Thoracic aorta (tissue), 2 donors: ENCODE measurements at regions not wholly inside any gene's neighbourhood (a gene's known extent, or its start where the extent isn't known, plus 50 kb on each side); places are given as distances from the start of the nearest gene placed in this dataset.
"Not testable (repeated sequence)": the region's sequence is repeated elsewhere in the genome, so short reads cannot be mapped to it uniquely, and the experiment has no call there.

ENCODE experiments used
- ATAC-seq: fragments of 150-250 bp; one replicate; pipeline ENCODE4 v1.8.0; 2017; ENCODE audit warnings: low read depth; ENCODE audit not compliant: insufficient number of reproducible peaks, low FRiP score
- DNase-seq: peaks from one replicate; pipeline ENCODE4 v3.0.0-alpha.2; 2020; ENCODE audit warnings: low spot score
- H3K27ac ChIP-seq, 2 donors: fragments of 200-600 bp; sonication (generic); 1 replicate in 1 of 2; 2 replicates in 1 of 2; pipeline ENCODE4 v1.5.1; 2016; ENCODE audit warnings: mild to moderate bottlenecking in 2 of 2, moderate library complexity in 2 of 2
- H3K27me3 ChIP-seq: fragments of 200-600 bp; sonication (generic); replicated peaks from 2 replicates; pipeline ENCODE4 v1.6.0; 2016; ENCODE audit warnings: mild to moderate bottlenecking; ENCODE audit not compliant: insufficient read depth
- H3K36me3 ChIP-seq: fragments of 200-600 bp; sonication (generic); one replicate; pipeline ENCODE4 v1.5.1; 2016
- H3K4me1 ChIP-seq, 2 donors: fragments of 200-600 bp; sonication (generic); 1 replicate in 1 of 2; 2 replicates in 1 of 2; pipeline versions ENCODE4 v1.5.1 to v1.6.0; 2016; ENCODE audit warnings: low read depth in 2 of 2, mild to moderate bottlenecking in 1 of 2; ENCODE audit not compliant: control insufficient read depth in 1 of 2
- H3K4me3 ChIP-seq: fragments of 200-600 bp; sonication (generic); 2 replicates; pipeline ENCODE4 v1.5.1; 2016; ENCODE audit warnings: mild to moderate bottlenecking
- H3K9me3 ChIP-seq: fragments of 200-600 bp; sonication (generic); 2 replicates; pipeline ENCODE4 v1.5.1; 2016
- CTCF ChIP-seq: fragments of 200-600 bp; sonication (generic); IDR thresholded peaks from one replicate; pipeline ENCODE4 v1.5.1; 2019; ENCODE audit warnings: antibody characterized with exemption

- H3K9me3 ChIP-seq: no peaks in the 10 kb centered on the region
- H3K36me3 ChIP-seq: no peaks in the 10 kb centered on the region
- no peaks in the 10 kb centered on the region for H3K27me3 ChIP-seq
- no peak overlapping the region for H3K4me3 ChIP-seq
- H3K4me1 ChIP-seq: no peaks in the 10 kb centered on the region
- no peak for ATAC-seq
- DNase-seq: no peak
- no peak overlapping the region for H3K27ac ChIP-seq
- TF ChIP-seq CTCF: no peak
Measured at GRCh38 chr2:240191001-240191400, 50.5 kb upstream of the OTOS start.

DNA sequence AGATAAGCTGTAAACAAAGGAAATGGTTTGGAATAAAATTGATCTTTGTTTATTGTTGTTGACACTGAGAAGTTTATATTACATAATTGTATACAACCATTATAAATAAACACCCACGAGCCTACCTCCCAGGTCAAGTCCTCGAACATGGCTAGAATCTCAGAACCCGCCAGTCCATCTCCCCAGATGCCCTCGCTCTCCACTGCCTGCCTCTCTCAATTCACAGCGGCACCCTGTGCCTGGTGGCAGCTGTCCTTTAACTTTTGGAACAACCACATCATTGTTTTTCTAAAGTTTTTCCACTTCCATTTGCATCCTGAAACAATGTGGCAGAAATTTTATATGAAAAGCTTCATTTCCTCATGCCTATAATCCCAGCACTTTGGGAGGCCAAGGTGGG, 52.2 kb upstream of the OTOS start:
- DNase-seq (no peak), ATAC-seq (no peak)
- TF ChIP-seq CTCF: no peak
- no peaks in the 10 kb centered on the region for H3K36me3 ChIP-seq
- H3K9me3 ChIP-seq: no peaks in the 10 kb centered on the region
- no peak overlapping the region for H3K27ac ChIP-seq
- no peaks in the 10 kb centered on the region for H3K4me1 ChIP-seq
- H3K27me3 ChIP-seq: no peaks in the 10 kb centered on the region
- H3K4me3 ChIP-seq: no peak overlapping the region

- DNase-seq, H3K9me3 ChIP-seq, H3K4me3 ChIP-seq, H3K4me1 ChIP-seq, H3K27ac ChIP-seq, ATAC-seq, H3K36me3 ChIP-seq, H3K27me3 ChIP-seq: not testable (repeated sequence)
Measured at GRCh38 chr2:240194341-240194762, 53.9 kb upstream of the OTOS start.

DNA sequence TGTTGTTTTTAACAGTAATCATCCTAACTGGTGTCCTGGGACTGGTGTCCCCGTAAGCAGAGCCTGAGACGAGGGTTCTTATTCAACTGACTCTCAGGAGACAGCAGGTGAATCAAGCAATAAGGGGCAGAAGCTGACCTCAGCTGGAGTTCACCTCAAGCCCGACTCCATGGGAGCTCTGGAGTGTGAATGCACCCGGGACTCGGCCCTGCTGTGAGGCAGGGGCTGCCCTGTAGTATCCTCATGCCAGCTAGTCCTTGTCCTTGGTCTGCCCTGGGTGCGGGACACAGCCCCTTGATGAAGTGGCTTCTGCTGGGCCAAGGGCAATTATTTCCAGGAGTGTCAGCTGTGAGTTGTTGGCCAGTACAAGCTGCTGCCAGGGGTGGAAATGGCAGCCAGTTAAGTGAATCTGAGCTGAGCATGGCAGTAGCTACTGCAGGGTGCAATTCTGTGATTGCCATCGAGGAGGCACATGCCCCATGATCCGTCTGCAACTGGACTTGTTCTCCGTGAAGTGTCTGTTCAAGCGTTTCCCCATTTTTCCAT, 54.9 kb upstream of the OTOS start:
- Histone ChIP-seq H3K9me3 (no peaks in the 10 kb centered on the region), H3K27me3 (no peaks in the 10 kb centered on the region), H3K4me1 (no peaks in the 10 kb centered on the region), H3K4me3 (no peak overlapping the region), H3K36me3 (no peaks in the 10 kb centered on the region), H3K27ac (no peak overlapping the region)
- no peak for ATAC-seq
- no peak for DNase-seq
- no peak for TF ChIP-seq CTCF

GRCh38 chr2:240196716-240197461, 56.4 kb upstream of the OTOS start:
- ATAC-seq (no peak), DNase-seq (no peak)
- Histone ChIP-seq H3K27me3 (no peaks in the 10 kb centered on the region), H3K4me3 (no peak overlapping the region), H3K9me3 (no peaks in the 10 kb centered on the region), H3K27ac (no peak overlapping the region), H3K36me3 (no peaks in the 10 kb centered on the region), H3K4me1 (no peaks in the 10 kb centered on the region)
- TF ChIP-seq CTCF: no peak
